SK-N-SH treated with all-trans-retinoic acid at 6 μM for 48 hours (cell line): ENCODE measurements at regions not wholly inside any gene's neighbourhood (a gene's known extent, or its start where the extent isn't known, plus 50 kb on each side); places are given as distances from the start of the nearest gene placed in this dataset.

Source experiments
- ATAC-seq: fragments of 200-7000 bp; cut with Tn5 transposase; 3 replicates; pipeline ENCODE4 v1.9.1; 2020; ENCODE audit warnings: mild to moderate bottlenecking, moderate library complexity
- ARNTL ChIP-seq: fragments of 450-650 bp; formaldehyde crosslinking; IDR thresholded peaks from 2 replicates; pipeline ENCODE4 v1.5.0; 2020; ENCODE audit warnings: low read depth, mild to moderate bottlenecking, moderate library complexity, borderline replicate concordance
- BACH2 ChIP-seq: fragments of 250-450 bp; sonication (Bioruptor Pico); IDR thresholded peaks from 2 replicates; pipeline ENCODE4 v1.9.0; 2021; ENCODE audit warnings: mild to moderate bottlenecking, borderline replicate concordance
- CSDC2 ChIP-seq: fragments of 250-450 bp; sonication (Bioruptor Pico); IDR thresholded peaks from 2 replicates; pipeline ENCODE4 v1.5.0; 2020; ENCODE audit warnings: mild to moderate bottlenecking, moderate library complexity
- ESRRG ChIP-seq: fragments of 250-450 bp; sonication (Bioruptor Pico); IDR thresholded peaks from 2 replicates; pipeline ENCODE4 v1.6.1; 2021; ENCODE audit warnings: mild to moderate bottlenecking
- GLIS3 ChIP-seq: fragments of 250-450 bp; sonication (Bioruptor Pico); IDR thresholded peaks from 2 replicates; pipeline ENCODE4 v1.5.0; 2020; ENCODE audit warnings: mild to moderate bottlenecking, moderate library complexity
- ISL1 ChIP-seq: fragments of 250-450 bp; sonication (Bioruptor Pico); IDR thresholded peaks from 2 replicates; pipeline ENCODE4 v2.1.2; 2022; ENCODE audit warnings: mild to moderate bottlenecking, moderate library complexity
- OSR1 ChIP-seq: fragments of 250-450 bp; sonication (Bioruptor Pico); IDR thresholded peaks from 2 replicates; pipeline ENCODE4 v1.8.0; 2022; ENCODE audit warnings: moderate library complexity, mild to moderate bottlenecking, inconsistent platforms
- PPARA ChIP-seq: fragments of 250-450 bp; sonication (Bioruptor Pico); IDR thresholded peaks from 2 replicates; pipeline ENCODE4 v1.5.0; 2020; ENCODE audit warnings: mild to moderate bottlenecking, borderline replicate concordance
- RARB ChIP-seq: fragments of 250-450 bp; sonication (Bioruptor Pico); IDR thresholded peaks from 2 replicates; pipeline ENCODE4 v1.8.0; 2021; ENCODE audit warnings: mild to moderate bottlenecking, moderate library complexity
- SNAI2 ChIP-seq: fragments of 250-450 bp; sonication (Bioruptor Pico); IDR thresholded peaks from 2 replicates; pipeline ENCODE4 v1.5.0; 2020; ENCODE audit warnings: mild to moderate bottlenecking, moderate library complexity
- TCF4 ChIP-seq: fragments of 250-450 bp; sonication (Bioruptor Pico); IDR thresholded peaks from 2 replicates; pipeline ENCODE4 v1.8.0; 2021; ENCODE audit warnings: mild to moderate bottlenecking, moderate library complexity, borderline replicate concordance
- TOX ChIP-seq: fragments of 250-450 bp; sonication (Bioruptor Pico); IDR thresholded peaks from 2 replicates; pipeline ENCODE4 v1.8.0; 2021; ENCODE audit warnings: mild to moderate bottlenecking, moderate library complexity, borderline replicate concordance
- ZC3H10 ChIP-seq: fragments of 250-450 bp; sonication (Bioruptor Pico); IDR thresholded peaks from 2 replicates; pipeline ENCODE4 v1.5.1; 2021; ENCODE audit warnings: mild to moderate bottlenecking, moderate library complexity
- ZFP3 ChIP-seq: fragments of 250-450 bp; sonication (Bioruptor Pico); IDR thresholded peaks from 2 replicates; pipeline ENCODE4 v1.5.0; 2020; ENCODE audit warnings: mild to moderate bottlenecking, moderate library complexity
- TF ChIP-seq, protein P1 (sequence below): fragments of 250-450 bp; sonication (Bioruptor Pico); IDR thresholded peaks from 2 replicates; pipeline ENCODE4 v1.5.1; 2021; ENCODE audit warnings: mild to moderate bottlenecking, moderate library complexity
- TF ChIP-seq, protein P2 (sequence below): fragments of 250-450 bp; sonication (Bioruptor Pico); IDR thresholded peaks from 2 replicates; pipeline ENCODE4 v1.5.1; 2020; ENCODE audit warnings: low read depth, mild to moderate bottlenecking, moderate library complexity
- TF ChIP-seq, protein P3 (sequence below): fragments of 250-450 bp; sonication (Bioruptor Pico); IDR thresholded peaks from 2 replicates; pipeline ENCODE4 v1.8.0; 2021; ENCODE audit warnings: low read depth, mild to moderate bottlenecking, moderate library complexity, borderline replicate concordance
- TF ChIP-seq, protein P4 (sequence below): fragments of 250-450 bp; sonication (Bioruptor Pico); IDR thresholded peaks from 2 replicates; pipeline ENCODE4 v1.8.0; 2020; ENCODE audit warnings: mild to moderate bottlenecking, moderate library complexity, borderline replicate concordance
- TF ChIP-seq, protein P5 (sequence below): fragments of 250-450 bp; sonication (Bioruptor Pico); IDR thresholded peaks from 2 replicates; pipeline ENCODE4 v1.5.0; 2020; ENCODE audit warnings: mild to moderate bottlenecking, moderate library complexity

DNA sequence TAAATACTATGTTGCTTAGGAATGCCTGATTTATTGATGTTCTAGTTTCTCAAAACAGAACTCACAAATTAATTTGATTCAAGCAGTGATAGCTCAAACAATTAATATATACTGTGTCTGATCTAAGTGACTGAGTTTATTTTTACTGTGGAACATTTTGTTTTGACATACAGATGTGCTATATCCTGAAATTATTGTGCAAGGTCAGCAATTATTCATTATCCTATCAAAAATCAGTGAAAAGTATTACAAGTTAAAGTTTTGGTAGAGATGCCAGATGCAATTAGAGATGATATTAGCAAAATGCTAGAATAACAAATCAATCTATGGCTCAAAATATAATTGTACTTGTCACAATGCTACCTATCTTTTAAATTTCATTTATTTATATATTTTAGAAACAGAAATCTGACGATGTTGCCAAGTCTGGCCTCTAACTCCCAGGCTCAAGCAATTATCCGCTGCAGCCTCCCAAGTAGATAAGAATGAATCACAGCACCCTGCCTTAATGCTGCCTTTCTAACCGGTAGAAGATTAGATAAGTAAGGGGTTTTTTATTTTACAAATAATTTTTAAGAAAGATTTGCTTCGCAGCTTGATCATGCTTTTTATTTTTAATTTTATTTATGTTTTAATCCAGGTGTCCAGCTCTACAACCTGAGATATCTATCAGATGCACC lies 825.5 kb upstream of the NDST4 start (continued):
- TF ChIP-seq, protein P1, sequence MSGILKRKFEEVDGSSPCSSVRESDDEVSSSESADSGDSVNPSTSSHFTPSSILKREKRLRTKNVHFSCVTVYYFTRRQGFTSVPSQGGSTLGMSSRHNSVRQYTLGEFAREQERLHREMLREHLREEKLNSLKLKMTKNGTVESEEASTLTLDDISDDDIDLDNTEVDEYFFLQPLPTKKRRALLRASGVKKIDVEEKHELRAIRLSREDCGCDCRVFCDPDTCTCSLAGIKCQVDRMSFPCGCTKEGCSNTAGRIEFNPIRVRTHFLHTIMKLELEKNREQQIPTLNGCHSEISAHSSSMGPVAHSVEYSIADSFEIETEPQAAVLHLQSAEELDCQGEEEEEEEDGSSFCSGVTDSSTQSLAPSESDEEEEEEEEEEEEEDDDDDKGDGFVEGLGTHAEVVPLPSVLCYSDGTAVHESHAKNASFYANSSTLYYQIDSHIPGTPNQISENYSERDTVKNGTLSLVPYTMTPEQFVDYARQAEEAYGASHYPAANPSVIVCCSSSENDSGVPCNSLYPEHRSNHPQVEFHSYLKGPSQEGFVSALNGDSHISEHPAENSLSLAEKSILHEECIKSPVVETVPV: no peak
- TF ChIP-seq, protein P2, sequence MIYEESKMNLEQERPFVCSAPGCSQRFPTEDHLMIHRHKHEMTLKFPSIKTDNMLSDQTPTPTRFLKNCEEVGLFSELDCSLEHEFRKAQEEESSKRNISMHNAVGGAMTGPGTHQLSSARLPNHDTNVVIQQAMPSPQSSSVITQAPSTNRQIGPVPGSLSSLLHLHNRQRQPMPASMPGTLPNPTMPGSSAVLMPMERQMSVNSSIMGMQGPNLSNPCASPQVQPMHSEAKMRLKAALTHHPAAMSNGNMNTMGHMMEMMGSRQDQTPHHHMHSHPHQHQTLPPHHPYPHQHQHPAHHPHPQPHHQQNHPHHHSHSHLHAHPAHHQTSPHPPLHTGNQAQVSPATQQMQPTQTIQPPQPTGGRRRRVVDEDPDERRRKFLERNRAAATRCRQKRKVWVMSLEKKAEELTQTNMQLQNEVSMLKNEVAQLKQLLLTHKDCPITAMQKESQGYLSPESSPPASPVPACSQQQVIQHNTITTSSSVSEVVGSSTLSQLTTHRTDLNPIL: no peak

DNA sequence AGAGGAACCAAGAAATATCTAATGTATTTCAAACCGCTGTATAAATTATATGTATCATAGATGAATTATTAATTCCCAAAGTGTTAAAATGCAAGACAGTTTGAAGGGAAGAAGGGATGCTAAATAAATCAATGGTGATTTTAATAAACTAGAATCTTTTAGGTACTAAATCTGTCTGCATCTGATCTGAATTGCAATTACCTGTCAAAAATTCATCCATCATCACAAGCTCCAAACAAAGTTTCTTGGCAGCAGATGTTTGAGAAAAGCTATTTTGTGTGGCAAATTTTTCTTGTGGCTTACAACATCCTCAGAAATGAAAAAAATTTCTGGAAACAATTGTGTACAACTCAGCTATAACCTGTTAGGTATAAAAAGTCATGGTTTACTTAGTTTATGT lies 816.0 kb upstream of the NDST4 start:
- TF ChIP-seq RARB (CRISPR knock-in tag): no peak
- no peak for TF ChIP-seq ZFP3 (CRISPR knock-in tag)
- no peak for TF ChIP-seq ISL1 (CRISPR knock-in tag)
- TF ChIP-seq ZC3H10: no peak
- no peak for ATAC-seq

DNA sequence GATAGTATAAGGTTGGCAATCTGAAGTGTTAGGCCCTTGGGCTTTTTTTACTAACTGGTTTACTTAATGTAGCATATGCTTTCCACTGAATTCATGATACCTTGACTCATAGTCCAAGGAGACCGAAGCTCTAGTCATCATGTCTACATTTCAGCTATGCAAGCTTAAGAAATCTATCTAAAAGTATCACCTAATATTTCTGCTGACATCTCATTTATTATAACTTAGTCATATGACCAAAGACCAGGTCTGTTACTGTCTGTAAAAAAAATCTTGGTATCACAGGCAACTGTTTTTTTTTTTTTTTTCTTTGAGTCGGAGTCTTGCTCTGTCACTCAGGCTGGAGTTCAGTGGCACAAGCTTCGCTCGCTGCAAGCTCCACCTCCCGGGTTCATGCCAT lies 814.0 kb upstream of the NDST4 start:
- TF ChIP-seq SNAI2 (CRISPR knock-in tag): no peak
- TF ChIP-seq, protein P3, sequence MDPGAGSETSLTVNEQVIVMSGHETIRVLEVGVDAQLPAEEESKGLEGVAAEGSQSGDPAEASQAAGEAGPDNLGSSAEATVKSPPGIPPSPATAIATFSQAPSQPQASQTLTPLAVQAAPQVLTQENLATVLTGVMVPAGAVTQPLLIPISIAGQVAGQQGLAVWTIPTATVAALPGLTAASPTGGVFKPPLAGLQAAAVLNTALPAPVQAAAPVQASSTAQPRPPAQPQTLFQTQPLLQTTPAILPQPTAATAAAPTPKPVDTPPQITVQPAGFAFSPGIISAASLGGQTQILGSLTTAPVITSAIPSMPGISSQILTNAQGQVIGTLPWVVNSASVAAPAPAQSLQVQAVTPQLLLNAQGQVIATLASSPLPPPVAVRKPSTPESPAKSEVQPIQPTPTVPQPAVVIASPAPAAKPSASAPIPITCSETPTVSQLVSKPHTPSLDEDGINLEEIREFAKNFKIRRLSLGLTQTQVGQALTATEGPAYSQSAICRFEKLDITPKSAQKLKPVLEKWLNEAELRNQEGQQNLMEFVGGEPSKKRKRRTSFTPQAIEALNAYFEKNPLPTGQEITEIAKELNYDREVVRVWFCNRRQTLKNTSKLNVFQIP (CRISPR knock-in tag): no peak
- no peak for TF ChIP-seq ISL1 (CRISPR knock-in tag)
- TF ChIP-seq TCF4 (CRISPR knock-in tag): no peak
- TF ChIP-seq, protein P4, sequence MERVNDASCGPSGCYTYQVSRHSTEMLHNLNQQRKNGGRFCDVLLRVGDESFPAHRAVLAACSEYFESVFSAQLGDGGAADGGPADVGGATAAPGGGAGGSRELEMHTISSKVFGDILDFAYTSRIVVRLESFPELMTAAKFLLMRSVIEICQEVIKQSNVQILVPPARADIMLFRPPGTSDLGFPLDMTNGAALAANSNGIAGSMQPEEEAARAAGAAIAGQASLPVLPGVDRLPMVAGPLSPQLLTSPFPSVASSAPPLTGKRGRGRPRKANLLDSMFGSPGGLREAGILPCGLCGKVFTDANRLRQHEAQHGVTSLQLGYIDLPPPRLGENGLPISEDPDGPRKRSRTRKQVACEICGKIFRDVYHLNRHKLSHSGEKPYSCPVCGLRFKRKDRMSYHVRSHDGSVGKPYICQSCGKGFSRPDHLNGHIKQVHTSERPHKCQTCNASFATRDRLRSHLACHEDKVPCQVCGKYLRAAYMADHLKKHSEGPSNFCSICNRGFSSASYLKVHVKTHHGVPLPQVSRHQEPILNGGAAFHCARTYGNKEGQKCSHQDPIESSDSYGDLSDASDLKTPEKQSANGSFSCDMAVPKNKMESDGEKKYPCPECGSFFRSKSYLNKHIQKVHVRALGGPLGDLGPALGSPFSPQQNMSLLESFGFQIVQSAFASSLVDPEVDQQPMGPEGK (CRISPR knock-in tag): no peak
- no peak for TF ChIP-seq GLIS3
- TF ChIP-seq BACH2 (CRISPR knock-in tag): no peak
- TF ChIP-seq ZFP3 (CRISPR knock-in tag): no peak
- no peak for TF ChIP-seq TOX (CRISPR knock-in tag)
- ATAC-seq: no peak

DNA sequence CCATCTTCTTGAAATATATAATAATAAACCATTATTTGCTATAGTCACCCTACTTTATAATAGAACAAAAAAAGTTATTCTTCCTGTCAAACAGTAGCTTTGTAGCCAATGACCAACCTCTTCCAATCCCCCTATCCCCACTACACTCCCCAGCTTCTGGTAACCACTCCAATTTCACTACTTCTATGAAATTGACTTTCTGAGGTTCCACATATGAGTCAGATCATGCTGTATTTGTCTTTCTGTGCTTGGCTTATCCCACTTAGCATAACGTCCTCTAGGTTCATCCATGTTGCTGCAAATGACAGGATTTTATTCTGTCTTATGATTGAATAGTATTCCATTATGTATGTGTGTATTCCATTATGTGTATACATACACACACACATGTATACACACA lies 809.7 kb upstream of the NDST4 start:
- ATAC-seq: no peak

More for the DNA sequence above, 809.7 kb upstream of the NDST4 start:
- TF ChIP-seq BACH2 (CRISPR knock-in tag) (no peak), CSDC2 (CRISPR knock-in tag) (no peak), PPARA (CRISPR knock-in tag) (no peak), ESRRG (CRISPR knock-in tag) (no peak), ARNTL (CRISPR knock-in tag) (no peak), ZFP3 (CRISPR knock-in tag) (no peak), TOX (CRISPR knock-in tag) (no peak), OSR1 (CRISPR knock-in tag) (no peak)
- TF ChIP-seq, protein P2: no peak
- TF ChIP-seq, protein P5, sequence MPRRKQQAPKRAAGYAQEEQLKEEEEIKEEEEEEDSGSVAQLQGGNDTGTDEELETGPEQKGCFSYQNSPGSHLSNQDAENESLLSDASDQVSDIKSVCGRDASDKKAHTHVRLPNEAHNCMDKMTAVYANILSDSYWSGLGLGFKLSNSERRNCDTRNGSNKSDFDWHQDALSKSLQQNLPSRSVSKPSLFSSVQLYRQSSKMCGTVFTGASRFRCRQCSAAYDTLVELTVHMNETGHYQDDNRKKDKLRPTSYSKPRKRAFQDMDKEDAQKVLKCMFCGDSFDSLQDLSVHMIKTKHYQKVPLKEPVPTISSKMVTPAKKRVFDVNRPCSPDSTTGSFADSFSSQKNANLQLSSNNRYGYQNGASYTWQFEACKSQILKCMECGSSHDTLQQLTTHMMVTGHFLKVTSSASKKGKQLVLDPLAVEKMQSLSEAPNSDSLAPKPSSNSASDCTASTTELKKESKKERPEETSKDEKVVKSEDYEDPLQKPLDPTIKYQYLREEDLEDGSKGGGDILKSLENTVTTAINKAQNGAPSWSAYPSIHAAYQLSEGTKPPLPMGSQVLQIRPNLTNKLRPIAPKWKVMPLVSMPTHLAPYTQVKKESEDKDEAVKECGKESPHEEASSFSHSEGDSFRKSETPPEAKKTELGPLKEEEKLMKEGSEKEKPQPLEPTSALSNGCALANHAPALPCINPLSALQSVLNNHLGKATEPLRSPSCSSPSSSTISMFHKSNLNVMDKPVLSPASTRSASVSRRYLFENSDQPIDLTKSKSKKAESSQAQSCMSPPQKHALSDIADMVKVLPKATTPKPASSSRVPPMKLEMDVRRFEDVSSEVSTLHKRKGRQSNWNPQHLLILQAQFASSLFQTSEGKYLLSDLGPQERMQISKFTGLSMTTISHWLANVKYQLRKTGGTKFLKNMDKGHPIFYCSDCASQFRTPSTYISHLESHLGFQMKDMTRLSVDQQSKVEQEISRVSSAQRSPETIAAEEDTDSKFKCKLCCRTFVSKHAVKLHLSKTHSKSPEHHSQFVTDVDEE (CRISPR knock-in tag): no peak
- TF ChIP-seq, protein P3 (CRISPR knock-in tag): no peak
- TF ChIP-seq, protein P1: no peak
- TF ChIP-seq, all 23 proteins: peak for 0
